CD4-positive, alpha-beta T cell (primary cell): ENCODE measurements at regions not wholly inside any gene's neighbourhood (a gene's known extent, or its start where the extent isn't known, plus 50 kb on each side); places are given as distances from the start of the nearest gene placed in this dataset.
"Not testable (repeated sequence)": the region's sequence is repeated elsewhere in the genome, so short reads cannot be mapped to it uniquely, and the experiment has no call there.

Experiments
- ATAC-seq: fragments of 200-7000 bp; cut with Tn5 transposase; one replicate; pipeline ENCODE4 v1.10.0; 2022; ENCODE audit warnings: mild to moderate bottlenecking; ENCODE audit not compliant: poor library complexity
- CTCF ChIA-PET: fragments of 350-600 bp; sonication (Branson Sonifier 250); formaldehyde crosslinking; loops from one replicate; lab custom pipeline; 2021; ENCODE audit warnings: antibody characterized with exemption, inconsistent platforms; lab: Charles Lee
- POLR2A ChIA-PET: fragments of 350-600 bp; sonication (Branson Sonifier 250); formaldehyde crosslinking; loops from one replicate; lab custom pipeline; 2021; ENCODE audit warnings: antibody characterized with exemption, inconsistent platforms; lab: Charles Lee
- DNase-seq, 14 experiments: peaks; one replicate each; pipeline ENCODE4 v3.0.0-alpha.2; 2013 to 2020; ENCODE audit warnings: mixed read lengths in 2 of 14
- H3K27ac ChIP-seq, 2 donors: one replicate each; pipeline versions ENCODE4 v1.5.1 to v1.7.0; 2013; ENCODE audit warnings: low read length in 2 of 2, low read depth in 1 of 2, mild to moderate bottlenecking in 1 of 2
- H3K27me3 ChIP-seq, 2 experiments: 1 replicate in 1 of 2; 2 replicates in 1 of 2; pipeline versions ENCODE4 v1.6.1 to v1.7.0; 2013; ENCODE audit warnings: low read length in 2 of 2, control low read depth in 1 of 2, mild to moderate bottlenecking in 1 of 2, moderate library complexity in 1 of 2; ENCODE audit not compliant: insufficient read depth in 2 of 2, control insufficient read depth in 1 of 2
- H3K36me3 ChIP-seq: one replicate; pipeline ENCODE4 v1.6.1; 2013; ENCODE audit warnings: low read length, control low read depth; ENCODE audit not compliant: insufficient read depth
- H3K4me1 ChIP-seq: one replicate; pipeline ENCODE4 v1.6.1; 2013; ENCODE audit warnings: low read length, control low read depth; ENCODE audit not compliant: insufficient read depth
- H3K4me3 ChIP-seq: one replicate; pipeline ENCODE4 v1.5.1; 2013; ENCODE audit warnings: mild to moderate bottlenecking, low read length, moderate library complexity
- H3K9me3 ChIP-seq, 2 experiments: 1 replicate in 1 of 2; 2 replicates in 1 of 2; pipeline versions ENCODE4 v1.6.1 to v1.7.0; 2013; ENCODE audit warnings: low read length in 2 of 2, mild to moderate bottlenecking in 2 of 2, control low read depth in 1 of 2, moderate library complexity in 1 of 2; ENCODE audit not compliant: control insufficient read depth in 1 of 2, insufficient read depth in 1 of 2
- H3K27ac Mint-ChIP-seq: one replicate; pipeline ENCODE4 v1.8.0; 2020; ENCODE audit warnings: mixed read lengths
- H3K27me3 Mint-ChIP-seq: one replicate; pipeline ENCODE4 v1.8.0; 2021; ENCODE audit warnings: mixed read lengths
- H3K36me3 Mint-ChIP-seq: one replicate; pipeline ENCODE4 v1.8.0; 2021; ENCODE audit warnings: low read depth, mixed read lengths
- H3K4me1 Mint-ChIP-seq: one replicate; pipeline ENCODE4 v1.8.0; 2021; ENCODE audit warnings: low read depth, mixed read lengths
- H3K4me3 Mint-ChIP-seq: one replicate; pipeline ENCODE4 v1.8.0; 2020; ENCODE audit warnings: mild to moderate bottlenecking, mixed read lengths
- H3K9me3 Mint-ChIP-seq: one replicate; pipeline ENCODE4 v1.8.0; 2020; ENCODE audit warnings: mixed read lengths
- intact Hi-C, 2 experiments: fragments of 100-400 bp; cut with DNase I in 1 of 2; cut with micrococcal nuclease in 1 of 2; formaldehyde crosslinking; loops; one replicate each; pipeline versions ENCODE4 v1.15.1 to v1.9.0; 2023 to 2025; cut with DNase I, micrococcal nuclease
- TF ChIP-seq, protein P1 (sequence below): fragments of 200-600 bp; IDR thresholded peaks from one replicate; pipeline ENCODE4 v1.8.0; 2022; ENCODE audit warnings: antibody characterized with exemption, mild to moderate bottlenecking

DNA sequence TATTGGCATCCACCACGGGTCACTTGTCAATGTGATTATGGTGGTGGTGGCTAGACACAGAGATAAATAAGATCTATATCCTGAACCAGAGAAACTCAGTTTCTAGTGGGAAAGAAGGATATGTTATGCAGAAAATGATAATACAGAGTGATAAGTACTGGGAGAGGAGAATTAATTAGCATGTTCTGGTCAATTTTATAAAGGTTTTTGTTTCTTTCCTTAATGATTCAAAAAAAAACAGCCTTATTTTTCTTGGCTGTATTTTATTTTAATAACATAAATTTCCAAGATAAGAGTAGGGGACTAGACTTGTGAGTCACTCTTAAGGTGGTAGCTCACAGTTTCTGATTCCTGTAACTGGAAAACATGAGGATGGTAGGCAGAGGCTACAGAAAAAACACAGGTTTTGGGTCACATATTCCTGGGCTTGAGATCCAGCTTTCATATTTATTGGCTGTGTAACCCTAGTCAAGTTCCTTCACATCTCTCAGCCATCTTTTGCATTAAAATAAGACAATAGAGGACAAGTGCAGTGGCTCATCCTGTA is 350.3 kb upstream of the RPS23 start:
- H3K27me3 ChIP-seq = no peaks in the 10 kb centered on the region
- Mint-ChIP-seq H3K4me1 (no peaks in the 10 kb centered on the region), H3K27me3 (no peaks in the 10 kb centered on the region), H3K4me3 (no peak overlapping the region), H3K27ac (no peak overlapping the region), H3K9me3 (no peaks in the 10 kb centered on the region), H3K36me3 (no peaks in the 10 kb centered on the region)
- no peak overlapping the region for H3K27ac ChIP-seq
- CTCF ChIA-PET = no interaction called here
- no peak for ATAC-seq
- intact Hi-C loops = no loop called here
- no peak for DNase-seq
- TF ChIP-seq, protein P1, sequence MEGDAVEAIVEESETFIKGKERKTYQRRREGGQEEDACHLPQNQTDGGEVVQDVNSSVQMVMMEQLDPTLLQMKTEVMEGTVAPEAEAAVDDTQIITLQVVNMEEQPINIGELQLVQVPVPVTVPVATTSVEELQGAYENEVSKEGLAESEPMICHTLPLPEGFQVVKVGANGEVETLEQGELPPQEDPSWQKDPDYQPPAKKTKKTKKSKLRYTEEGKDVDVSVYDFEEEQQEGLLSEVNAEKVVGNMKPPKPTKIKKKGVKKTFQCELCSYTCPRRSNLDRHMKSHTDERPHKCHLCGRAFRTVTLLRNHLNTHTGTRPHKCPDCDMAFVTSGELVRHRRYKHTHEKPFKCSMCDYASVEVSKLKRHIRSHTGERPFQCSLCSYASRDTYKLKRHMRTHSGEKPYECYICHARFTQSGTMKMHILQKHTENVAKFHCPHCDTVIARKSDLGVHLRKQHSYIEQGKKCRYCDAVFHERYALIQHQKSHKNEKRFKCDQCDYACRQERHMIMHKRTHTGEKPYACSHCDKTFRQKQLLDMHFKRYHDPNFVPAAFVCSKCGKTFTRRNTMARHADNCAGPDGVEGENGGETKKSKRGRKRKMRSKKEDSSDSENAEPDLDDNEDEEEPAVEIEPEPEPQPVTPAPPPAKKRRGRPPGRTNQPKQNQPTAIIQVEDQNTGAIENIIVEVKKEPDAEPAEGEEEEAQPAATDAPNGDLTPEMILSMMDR = no peak
- no peaks in the 10 kb centered on the region for H3K9me3 ChIP-seq
- no peaks in the 10 kb centered on the region for H3K4me1 ChIP-seq
- no peaks in the 10 kb centered on the region for H3K36me3 ChIP-seq
- H3K4me3 ChIP-seq = no peak overlapping the region
- POLR2A ChIA-PET = no interaction called here

DNA sequence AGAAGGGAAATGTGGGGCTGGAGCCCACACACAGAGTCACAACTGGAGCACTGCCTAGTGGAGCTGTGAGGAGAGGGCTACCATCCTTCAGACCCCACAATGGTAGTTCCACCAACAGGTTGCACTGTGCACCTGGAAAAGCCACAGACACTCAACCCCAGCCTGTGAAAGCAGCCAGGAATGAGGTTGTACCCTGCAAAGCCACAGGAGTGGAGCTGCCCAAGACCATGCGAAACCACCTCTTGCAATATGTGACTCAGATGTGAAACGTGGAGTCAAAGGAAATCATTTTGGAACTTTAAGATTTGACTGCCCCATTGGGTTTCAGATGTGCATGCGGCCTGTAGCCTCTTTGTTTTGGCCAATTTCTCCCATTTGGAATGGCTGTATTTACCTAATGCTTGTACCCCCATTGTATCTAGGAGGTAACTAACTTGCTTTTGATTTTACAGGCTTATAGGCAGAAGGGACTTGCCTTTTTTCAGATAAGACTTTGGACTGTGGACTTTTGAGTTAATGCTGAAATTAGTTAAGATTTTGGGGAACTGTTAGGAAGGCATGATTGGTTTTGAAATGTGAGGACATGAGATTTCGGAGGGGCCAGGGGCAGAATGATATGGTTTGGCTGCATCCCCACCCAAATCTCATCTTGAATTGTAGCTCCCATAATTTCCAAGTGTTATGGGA is 348.9 kb upstream of the RPS23 start:
- intact Hi-C loops, H3K36me3 ChIP-seq, H3K9me3 Mint-ChIP-seq: not testable (repeated sequence)

DNA sequence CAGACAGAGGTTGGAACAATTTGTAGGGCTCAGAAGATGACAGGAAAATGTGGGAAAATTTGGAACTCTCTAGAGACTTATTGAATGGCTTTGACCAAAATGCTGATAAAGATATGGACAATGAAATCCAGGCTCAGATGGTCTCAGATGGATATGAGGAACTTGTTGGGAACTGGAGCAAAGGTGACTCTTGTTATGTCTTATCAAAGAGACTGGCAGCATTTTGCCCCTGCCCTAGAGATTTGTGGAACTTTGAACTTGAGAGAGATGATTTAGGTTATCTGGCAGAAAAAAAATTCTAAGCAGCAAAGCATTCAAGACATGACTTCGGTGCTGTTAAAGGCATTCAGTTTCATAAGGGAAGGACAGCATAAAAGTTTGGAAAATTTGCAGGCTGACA is 347.9 kb upstream of the RPS23 start:
- H3K27ac ChIP-seq, H3K4me3 ChIP-seq, H3K36me3 ChIP-seq, CTCF ChIA-PET, H3K27me3 Mint-ChIP-seq, H3K4me1 ChIP-seq, H3K36me3 Mint-ChIP-seq, H3K27me3 ChIP-seq, H3K9me3 ChIP-seq, H3K4me3 Mint-ChIP-seq, DNase-seq, ATAC-seq, intact Hi-C loops, POLR2A ChIA-PET, H3K4me1 Mint-ChIP-seq, H3K9me3 Mint-ChIP-seq, H3K27ac Mint-ChIP-seq: not testable (repeated sequence)

More for the DNA sequence above, 348.9 kb upstream of the RPS23 start:
- ATAC-seq, CTCF ChIA-PET, H3K27ac ChIP-seq, H3K4me1 Mint-ChIP-seq, H3K27me3 Mint-ChIP-seq, DNase-seq, H3K27me3 ChIP-seq, H3K27ac Mint-ChIP-seq, H3K36me3 Mint-ChIP-seq, H3K4me3 Mint-ChIP-seq, H3K4me3 ChIP-seq, H3K4me1 ChIP-seq, H3K9me3 ChIP-seq, POLR2A ChIA-PET: not testable (repeated sequence)

DNA sequence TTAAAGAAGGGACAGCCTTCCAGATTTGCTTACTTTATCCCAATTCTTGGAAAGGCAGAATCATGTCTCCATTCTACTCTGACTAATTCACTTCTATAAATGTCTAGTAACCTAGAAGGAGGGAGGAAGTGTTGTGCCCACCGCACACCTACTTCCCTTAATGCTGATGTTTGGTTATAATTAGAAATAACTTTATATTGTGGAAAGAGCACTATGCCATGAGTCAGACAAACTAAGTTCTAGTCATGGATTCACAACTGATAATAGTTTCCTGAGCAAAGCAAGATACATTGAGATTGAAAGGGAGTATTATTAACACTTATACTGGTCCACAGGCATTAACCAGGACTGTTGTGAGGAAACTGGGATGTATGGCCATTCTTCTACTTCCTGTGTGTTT is 345.9 kb upstream of the RPS23 start:
- Histone ChIP-seq H3K27me3 (no peaks in the 10 kb centered on the region), H3K4me3 (no peak overlapping the region), H3K27ac (no peak overlapping the region), H3K9me3 (no peaks in the 10 kb centered on the region), H3K36me3 (no peaks in the 10 kb centered on the region), H3K4me1 (peaks cover 3% of the 10 kb centered on the region)
- Mint-ChIP-seq H3K9me3 (peaks cover under 1% of the 10 kb centered on the region), H3K4me3 (no peak overlapping the region), H3K27me3 (no peaks in the 10 kb centered on the region), H3K36me3 (no peaks in the 10 kb centered on the region), H3K4me1 (no peaks in the 10 kb centered on the region), H3K27ac (no peak overlapping the region)
- ATAC-seq (no peak), DNase-seq (no peak)
- POLR2A ChIA-PET = no interaction called here
- intact Hi-C loops = no loop called here
- CTCF ChIA-PET = no interaction called here
- TF ChIP-seq, protein P1 = no peak
